ENCODE measurements at regions not wholly inside any gene's neighbourhood (a gene's known extent, or its start where the extent isn't known, plus 50 kb on each side); places are given as distances from the start of the nearest gene placed in this dataset.

DNA sequence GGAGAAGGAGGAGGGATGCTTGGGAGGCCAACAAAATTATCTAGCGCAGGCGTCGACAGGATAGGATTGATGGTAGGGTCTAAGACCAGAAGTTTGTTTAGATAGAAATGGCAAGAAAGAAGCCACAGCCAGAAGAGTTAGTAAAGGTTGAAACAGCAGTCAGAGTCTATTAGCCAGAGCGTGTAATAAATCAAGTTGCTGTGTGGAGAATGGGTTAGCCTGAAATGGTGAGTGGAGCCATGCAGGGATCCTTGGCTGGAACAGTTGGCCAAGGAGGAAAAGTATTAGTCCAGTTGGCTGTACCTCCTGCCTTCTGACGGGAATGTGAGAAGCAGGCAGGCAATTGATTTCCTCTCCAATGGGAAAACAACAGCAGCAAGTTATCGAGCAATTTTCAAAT is 190.7 kb upstream of the CCDC68 start:
- H3K4me3 ChIP-seq (ENCODE audit: low read depth, low read length) = no peak overlapping the region
- TF ChIP-seq, protein P1, sequence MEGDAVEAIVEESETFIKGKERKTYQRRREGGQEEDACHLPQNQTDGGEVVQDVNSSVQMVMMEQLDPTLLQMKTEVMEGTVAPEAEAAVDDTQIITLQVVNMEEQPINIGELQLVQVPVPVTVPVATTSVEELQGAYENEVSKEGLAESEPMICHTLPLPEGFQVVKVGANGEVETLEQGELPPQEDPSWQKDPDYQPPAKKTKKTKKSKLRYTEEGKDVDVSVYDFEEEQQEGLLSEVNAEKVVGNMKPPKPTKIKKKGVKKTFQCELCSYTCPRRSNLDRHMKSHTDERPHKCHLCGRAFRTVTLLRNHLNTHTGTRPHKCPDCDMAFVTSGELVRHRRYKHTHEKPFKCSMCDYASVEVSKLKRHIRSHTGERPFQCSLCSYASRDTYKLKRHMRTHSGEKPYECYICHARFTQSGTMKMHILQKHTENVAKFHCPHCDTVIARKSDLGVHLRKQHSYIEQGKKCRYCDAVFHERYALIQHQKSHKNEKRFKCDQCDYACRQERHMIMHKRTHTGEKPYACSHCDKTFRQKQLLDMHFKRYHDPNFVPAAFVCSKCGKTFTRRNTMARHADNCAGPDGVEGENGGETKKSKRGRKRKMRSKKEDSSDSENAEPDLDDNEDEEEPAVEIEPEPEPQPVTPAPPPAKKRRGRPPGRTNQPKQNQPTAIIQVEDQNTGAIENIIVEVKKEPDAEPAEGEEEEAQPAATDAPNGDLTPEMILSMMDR (IDR thresholded peaks at IDR 0.05; ENCODE audit: low read depth, low read length, missing control alignments) = no peak
- DNase-seq (ENCODE audit: low read depth) = no peak

DNA sequence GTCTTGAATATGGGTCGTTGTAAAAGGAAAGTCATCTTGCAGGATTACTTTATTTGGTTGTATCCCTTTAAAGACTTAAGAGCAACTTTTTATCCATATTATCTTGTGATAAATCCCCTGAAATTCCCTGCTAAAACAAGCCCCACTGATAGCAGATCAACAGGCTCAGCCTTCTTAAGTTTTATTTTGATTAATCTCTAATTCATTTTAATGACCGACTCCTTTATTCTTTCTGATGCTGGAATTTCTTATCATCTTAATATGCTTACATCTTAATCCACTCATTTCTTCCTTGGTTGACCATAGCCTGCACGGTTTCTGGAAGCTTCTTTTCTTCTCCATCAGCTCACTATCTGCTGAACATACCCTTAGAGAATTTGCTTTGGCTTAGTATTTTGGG is 188.5 kb upstream of the CCDC68 start:
- no peak overlapping the region for H3K4me3 ChIP-seq (ENCODE audit: low read depth, low read length)
- no peak for DNase-seq (ENCODE audit: low read depth)
- TF ChIP-seq, protein P1 (IDR thresholded peaks at IDR 0.05; ENCODE audit: low read depth, low read length, missing control alignments) = no peak

DNA sequence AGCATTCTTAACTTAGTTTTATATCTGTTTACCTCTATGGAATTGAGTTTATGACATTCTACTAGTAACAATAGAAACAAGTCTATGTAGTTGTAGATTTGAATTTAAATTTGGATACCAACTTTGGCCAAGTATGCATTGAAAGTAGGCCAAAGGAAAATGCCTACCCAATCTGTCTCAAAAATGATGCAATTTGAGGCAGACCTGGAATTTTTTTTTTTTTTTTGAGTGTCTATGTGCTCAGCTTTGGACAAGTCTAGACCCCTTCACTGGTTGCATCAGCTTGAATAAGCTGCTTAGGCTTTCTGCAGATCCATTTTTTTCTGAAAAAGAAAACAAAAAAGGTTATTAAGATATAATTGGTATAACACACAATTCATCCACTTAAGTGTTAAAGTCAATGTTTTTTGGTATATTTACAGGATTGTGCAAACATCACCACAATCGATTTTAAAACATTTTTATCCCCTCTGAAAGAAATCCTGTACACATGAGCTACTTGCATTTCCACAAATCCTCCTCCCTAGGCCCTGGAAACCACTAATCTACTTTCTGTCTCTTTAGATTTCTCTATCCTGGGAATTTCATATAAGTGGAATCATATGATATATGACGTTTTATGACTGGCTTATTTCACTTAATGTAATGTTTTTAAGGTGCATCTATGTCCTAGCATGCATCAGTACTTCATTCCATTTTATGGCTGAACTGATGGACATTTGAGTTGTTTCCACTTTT is 185.1 kb upstream of the CCDC68 start:
- TF ChIP-seq, protein P1 (IDR thresholded peaks at IDR 0.05; ENCODE audit: low read depth, low read length, missing control alignments) = no peak
- DNase-seq (ENCODE audit: low read depth) = no peak

DNA sequence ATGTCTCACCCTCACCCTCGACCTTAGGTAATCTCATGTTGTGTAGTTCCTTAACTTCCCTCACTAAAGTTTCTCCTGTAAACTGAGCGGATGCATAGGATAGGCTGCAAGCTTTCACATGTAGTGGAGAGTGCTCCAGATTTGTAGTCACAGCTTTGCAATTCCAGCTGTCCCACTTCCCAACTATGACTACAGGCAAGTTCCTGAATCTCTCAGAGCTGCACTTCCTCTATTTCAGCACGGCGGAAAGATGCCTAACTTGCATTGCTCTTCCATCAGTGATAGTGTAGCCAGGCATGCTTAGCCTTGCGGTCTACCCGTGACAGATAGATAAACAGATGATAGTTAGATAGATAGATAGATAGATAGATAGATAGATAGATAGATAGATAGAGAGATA is 183.1 kb upstream of the CCDC68 start:
- DNase-seq (ENCODE audit: low read depth) = no peak
- TF ChIP-seq, protein P1 (IDR thresholded peaks at IDR 0.05; ENCODE audit: low read depth, low read length, missing control alignments) = no peak
- H3K4me3 ChIP-seq (ENCODE audit: low read depth, low read length) = no peak overlapping the region

More for the DNA sequence above, 185.1 kb upstream of the CCDC68 start:
- H3K4me3 ChIP-seq (ENCODE audit: low read depth, low read length) = no peak overlapping the region

DNA sequence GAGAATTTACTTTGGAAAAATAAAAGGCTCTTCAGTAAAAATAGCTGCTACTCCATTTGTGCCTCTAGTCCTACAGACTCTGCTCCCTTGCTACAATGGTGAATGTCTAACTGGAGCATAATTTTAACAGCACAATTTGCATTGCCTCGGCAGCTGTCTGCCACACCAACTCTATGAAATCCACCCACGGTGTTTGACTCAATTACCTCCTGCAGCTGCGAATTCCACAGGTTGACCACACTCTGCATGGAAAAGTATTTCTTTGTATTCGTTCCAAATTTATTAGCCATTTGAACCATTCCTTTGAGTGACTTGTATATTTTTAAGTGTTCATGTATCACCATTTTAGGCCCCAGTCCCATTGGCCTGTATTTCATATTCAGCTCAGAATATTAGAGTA is 182.1 kb upstream of the CCDC68 start:
- TF ChIP-seq, protein P1 (IDR thresholded peaks at IDR 0.05; ENCODE audit: low read depth, low read length, missing control alignments) = no peak
- no peak overlapping the region for H3K4me3 ChIP-seq (ENCODE audit: low read depth, low read length)
- DNase-seq (ENCODE audit: low read depth) = no peak

DNA sequence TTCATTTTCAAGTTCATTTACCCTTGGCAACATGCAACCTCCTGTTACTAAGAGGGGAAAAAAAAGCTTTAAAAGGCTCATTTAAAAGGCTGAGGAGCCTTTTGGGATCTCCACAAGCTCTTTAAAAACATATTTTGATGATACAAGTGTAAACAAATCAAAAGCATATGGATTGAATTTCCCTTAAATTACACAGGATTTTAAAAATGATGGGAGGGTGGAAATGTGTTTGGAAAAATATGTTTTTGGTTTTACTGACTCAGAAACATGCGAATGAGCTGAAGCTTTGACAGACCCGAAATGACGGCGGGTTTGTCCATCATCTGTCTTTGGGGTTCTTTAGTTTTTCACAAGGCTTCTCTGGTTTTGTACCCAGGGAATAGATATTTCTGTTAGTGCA is 180.6 kb upstream of the CCDC68 start:
- DNase-seq (ENCODE audit: low read depth) = no peak
- TF ChIP-seq, protein P1 (IDR thresholded peaks at IDR 0.05; ENCODE audit: low read depth, low read length, missing control alignments) = no peak
- no peak overlapping the region for H3K4me3 ChIP-seq (ENCODE audit: low read depth, low read length)

DNA sequence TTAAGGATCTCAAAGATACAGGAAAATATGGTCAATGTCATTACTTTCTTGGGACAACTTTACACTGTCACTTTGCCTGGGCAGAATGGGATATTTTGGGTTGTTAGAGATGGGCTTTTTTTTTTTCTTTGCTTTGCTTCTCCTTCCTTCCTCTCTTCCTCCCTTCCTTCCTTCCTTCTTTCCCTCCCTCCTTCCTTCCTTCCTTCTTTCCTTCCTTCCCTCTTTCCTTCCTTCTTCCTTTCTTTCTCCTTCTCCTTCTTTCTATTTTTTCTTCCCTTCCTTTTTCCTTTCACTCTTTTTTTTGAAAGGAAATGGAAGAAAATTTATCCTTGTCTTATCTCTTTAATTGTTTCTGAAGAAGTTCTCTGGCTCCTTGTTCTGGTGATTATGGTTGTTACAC is 180.0 kb upstream of the CCDC68 start:
- no peak overlapping the region for H3K4me3 ChIP-seq (ENCODE audit: low read depth, low read length)
- DNase-seq (ENCODE audit: low read depth) = no peak
- TF ChIP-seq, protein P1 (IDR thresholded peaks at IDR 0.05; ENCODE audit: low read depth, low read length, missing control alignments) = no peak

All from GM12864 (cell line).